SK-N-SH (cell line): ENCODE measurements at regions not wholly inside any gene's neighbourhood (a gene's known extent, or its start where the extent isn't known, plus 50 kb on each side); places are given as distances from the start of the nearest gene placed in this dataset.

Experiments
- CHD2 ChIP-seq: fragments of 150-350 bp; IDR thresholded peaks from 2 replicates; pipeline ENCODE4 v1.6.1; 2018; ENCODE audit warnings: low read length; ENCODE audit not compliant: partially characterized antibody
- CTCF ChIP-seq: fragments of 200-600 bp; sonication (generic); IDR thresholded peaks from 2 replicates; pipeline ENCODE4 v1.6.1; 2017; ENCODE audit warnings: antibody characterized with exemption, mild to moderate bottlenecking, moderate library complexity
- FOXM1 ChIP-seq: IDR thresholded peaks from 2 replicates; pipeline ENCODE4 v1.4.0; 2012; ENCODE audit warnings: low read depth, mild to moderate bottlenecking
- NFIC ChIP-seq: IDR thresholded peaks from 2 replicates; pipeline ENCODE4 v1.4.0; 2012; ENCODE audit warnings: borderline replicate concordance
- POLR2AphosphoS5 ChIP-seq: IDR thresholded peaks from 2 replicates; pipeline ENCODE4 v1.6.1; 2012; ENCODE audit warnings: low read depth, low read length
- REST ChIP-seq: IDR thresholded peaks from 2 replicates; pipeline ENCODE4 v1.6.1; 2012; ENCODE audit warnings: mild to moderate bottlenecking, low read depth, low read length, moderate library complexity
- RFX5 ChIP-seq: IDR thresholded peaks from 2 replicates; pipeline ENCODE4 v1.6.1; 2012; ENCODE audit warnings: mild to moderate bottlenecking, improper control_type of control experiment, low read length
- TAF1 ChIP-seq: IDR thresholded peaks from 2 replicates; pipeline ENCODE4 v1.6.1; 2012; ENCODE audit warnings: low read depth, mild to moderate bottlenecking, low read length, moderate library complexity, borderline replicate concordance
- TCF12 ChIP-seq: IDR thresholded peaks from 2 replicates; pipeline ENCODE4 v1.4.0; 2012
- USF1 ChIP-seq: IDR thresholded peaks from 2 replicates; pipeline ENCODE4 v1.4.0; 2012; ENCODE audit warnings: low read depth, borderline replicate concordance

DNA sequence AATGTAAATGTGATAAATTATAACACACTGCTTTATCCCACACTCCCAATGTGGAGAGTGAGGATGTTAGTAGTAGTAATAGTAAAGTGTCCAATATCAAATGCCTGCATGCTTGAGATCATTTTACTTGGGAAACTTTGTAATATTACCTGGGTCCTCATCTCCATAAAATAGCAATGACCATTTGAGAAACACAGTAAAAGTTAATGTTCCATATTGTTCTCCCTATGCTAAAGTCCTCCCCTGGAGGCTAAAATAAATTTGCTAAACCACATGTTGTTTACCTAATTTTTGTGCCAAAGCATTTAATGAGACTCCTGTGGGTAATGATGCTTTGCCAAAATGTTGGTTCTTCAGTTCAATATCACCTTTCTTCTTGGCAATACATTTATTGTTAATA is 291.2 kb downstream of the CDH10 start:
- TF ChIP-seq REST: no peak
- TF ChIP-seq CTCF: no peak
- TF ChIP-seq NFIC: no peak
- TF ChIP-seq CHD2: no peak
- TF ChIP-seq TAF1: no peak
- no peak for TF ChIP-seq USF1
- TF ChIP-seq FOXM1: no peak
- TF ChIP-seq TCF12: no peak
- no peak for TF ChIP-seq POLR2AphosphoS5
- TF ChIP-seq RFX5: no peak
